WTC11 (cell line): ENCODE measurements at regions not wholly inside any gene's neighbourhood (a gene's known extent, or its start where the extent isn't known, plus 50 kb on each side); places are given as distances from the start of the nearest gene placed in this dataset.

Experiments used
- ATAC-seq: fragments of 200-7000 bp; cut with Tn5 transposase; 2 replicates; pipeline ENCODE4 v1.10.0; 2021; ENCODE audit warnings: mild to moderate bottlenecking, moderate library complexity
- CTCF ChIA-PET: fragments of 300-600 bp; sonication (Branson Sonifier 250); formaldehyde crosslinking; loops from one replicate; lab custom pipeline; 2021; ENCODE audit warnings: antibody characterized with exemption; lab: Charles Lee
- POLR2A ChIA-PET: fragments of 350-600 bp; sonication (Branson Sonifier 250); formaldehyde crosslinking; loops from one replicate; lab custom pipeline; 2021; ENCODE audit warnings: antibody characterized with exemption; lab: Charles Lee
- DNase-seq: peaks from one replicate; pipeline ENCODE4 v3.0.0; 2021; ENCODE audit warnings: low spot score
- H3K27ac Mint-ChIP-seq: 2 replicates; pipeline ENCODE4 v1.8.0; 2021; ENCODE audit warnings: mixed read lengths
- H3K27me3 Mint-ChIP-seq: 2 replicates; pipeline ENCODE4 v1.8.0; 2021; ENCODE audit warnings: low read depth, mild to moderate bottlenecking, moderate library complexity, mixed read lengths
- H3K36me3 Mint-ChIP-seq: 2 replicates; pipeline ENCODE4 v1.8.0; 2021; ENCODE audit warnings: mixed read lengths
- H3K4me1 Mint-ChIP-seq: 2 replicates; pipeline ENCODE4 v1.8.0; 2022; ENCODE audit warnings: mixed read lengths
- H3K4me3 Mint-ChIP-seq: 2 replicates; pipeline ENCODE4 v1.8.0; 2021; ENCODE audit warnings: mild to moderate bottlenecking, moderate library complexity, mixed read lengths
- H3K9me3 Mint-ChIP-seq: 2 replicates; pipeline ENCODE4 v1.8.0; 2021; ENCODE audit warnings: mixed read lengths
- ATF1 ChIP-seq: sonication (generic); formaldehyde crosslinking; IDR thresholded peaks from 2 replicates; pipeline ENCODE4 v1.8.1; 2023; ENCODE audit warnings: mild to moderate bottlenecking, moderate library complexity, missing genetic modification reagents
- JAZF1 ChIP-seq: fragments of 250-450 bp; sonication (Bioruptor Pico); IDR thresholded peaks from 2 replicates; pipeline ENCODE4 v1.9.0; 2021; ENCODE audit warnings: moderate library complexity, mild to moderate bottlenecking, inconsistent platforms
- KAT7 ChIP-seq: sonication (generic); formaldehyde crosslinking; IDR thresholded peaks from 2 replicates; pipeline ENCODE4 v1.8.1; 2023; ENCODE audit warnings: missing genetic modification reagents, mild to moderate bottlenecking, borderline replicate concordance
- NFE2L1 ChIP-seq: sonication (generic); formaldehyde crosslinking; IDR thresholded peaks from 2 replicates; pipeline ENCODE4 v1.8.1; 2023; ENCODE audit warnings: missing genetic modification reagents
- SMAD3 ChIP-seq: sonication (generic); formaldehyde crosslinking; IDR thresholded peaks from 2 replicates; pipeline ENCODE4 v1.8.0; 2022; ENCODE audit warnings: missing genetic modification reagents, mild to moderate bottlenecking, borderline replicate concordance
- SP1 ChIP-seq: sonication (generic); formaldehyde crosslinking; conservative IDR thresholded peaks from 2 replicates; pipeline ENCODE4 v1.8.1; 2022; ENCODE audit warnings: missing genetic modification reagents
- TEAD4 ChIP-seq: sonication (generic); formaldehyde crosslinking; IDR thresholded peaks from 2 replicates; pipeline ENCODE4 v1.8.0; 2022; ENCODE audit warnings: mild to moderate bottlenecking, missing genetic modification reagents
- ZNF121 ChIP-seq: sonication (generic); formaldehyde crosslinking; IDR thresholded peaks from 2 replicates; pipeline ENCODE4 v1.8.0; 2023; ENCODE audit warnings: missing genetic modification reagents
- ZNF138 ChIP-seq: sonication (generic); formaldehyde crosslinking; conservative IDR thresholded peaks from 2 replicates; pipeline ENCODE4 v1.8.1; 2022; ENCODE audit warnings: mild to moderate bottlenecking, moderate library complexity, missing genetic modification reagents
- ZNF219 ChIP-seq: sonication (generic); formaldehyde crosslinking; IDR thresholded peaks from 2 replicates; pipeline ENCODE4 v1.8.0; 2023; ENCODE audit warnings: missing genetic modification reagents, mild to moderate bottlenecking, borderline replicate concordance
- ZNF232 ChIP-seq: sonication (generic); formaldehyde crosslinking; IDR thresholded peaks from 2 replicates; pipeline ENCODE4 v1.8.0; 2022; ENCODE audit warnings: mild to moderate bottlenecking, missing genetic modification reagents
- ZNF396 ChIP-seq: fragments of 250-450 bp; sonication (Bioruptor Pico); IDR thresholded peaks from 2 replicates; pipeline ENCODE4 v1.8.0; 2021; ENCODE audit warnings: mild to moderate bottlenecking, moderate library complexity, borderline replicate concordance
- TF ChIP-seq, protein P1 (sequence below): sonication (generic); formaldehyde crosslinking; IDR thresholded peaks from 2 replicates; pipeline ENCODE4 v1.8.0; 2022; ENCODE audit warnings: mild to moderate bottlenecking, missing genetic modification reagents
- TF ChIP-seq, protein P2 (sequence below): sonication (generic); formaldehyde crosslinking; IDR thresholded peaks from 2 replicates; pipeline ENCODE4 v1.8.0; 2022; ENCODE audit warnings: missing genetic modification reagents
- TF ChIP-seq, protein P3 (sequence below): fragments of 250-450 bp; sonication (Bioruptor Pico); IDR thresholded peaks from 2 replicates; pipeline ENCODE4 v1.9.0; 2021; ENCODE audit warnings: moderate library complexity, mild to moderate bottlenecking, inconsistent platforms, borderline replicate concordance
- TF ChIP-seq, protein P4 (sequence below): sonication (generic); formaldehyde crosslinking; IDR thresholded peaks from 2 replicates; pipeline ENCODE4 v1.8.1; 2023; ENCODE audit warnings: mild to moderate bottlenecking, missing genetic modification reagents
- TF ChIP-seq, protein P5 (sequence below): sonication (generic); formaldehyde crosslinking; IDR thresholded peaks from 2 replicates; pipeline ENCODE4 v1.8.1; 2022; ENCODE audit warnings: missing genetic modification reagents, borderline replicate concordance
- TF ChIP-seq, protein P6 (sequence below): sonication (generic); formaldehyde crosslinking; IDR thresholded peaks from 2 replicates; pipeline ENCODE4 v1.8.1; 2023; ENCODE audit warnings: mild to moderate bottlenecking, missing genetic modification reagents, borderline replicate concordance

DNA sequence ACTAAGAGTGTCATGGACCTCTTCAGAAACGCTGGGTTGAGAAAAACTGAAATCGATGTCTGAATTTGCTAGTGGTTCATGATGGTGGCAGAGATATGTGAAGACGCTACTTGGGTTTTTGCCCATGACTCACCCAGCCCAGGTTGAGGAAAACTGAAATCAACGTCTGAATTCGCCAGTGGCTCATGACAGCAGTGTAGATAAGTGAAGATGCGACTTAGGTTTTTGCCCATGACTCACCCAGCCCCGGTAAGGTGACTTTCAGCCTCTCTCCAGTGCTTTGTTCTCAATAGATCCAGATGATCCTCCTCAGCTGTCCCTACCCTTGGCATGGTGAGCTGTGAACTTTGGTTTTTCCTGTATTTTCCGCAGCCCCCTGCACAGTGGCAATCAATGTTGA lies 105.3 kb upstream of the SIX3 start:
- DNase-seq (no peak), ATAC-seq (no peak)
- Mint-ChIP-seq H3K27me3 (no peaks in the 10 kb centered on the region; the same call in 1 of the 2 replicates), H3K27ac (no peak overlapping the region), H3K9me3 (peaks cover 14% of the 10 kb centered on the region), H3K4me1 (no peaks in the 10 kb centered on the region), H3K36me3 (no peaks in the 10 kb centered on the region; the same call in 1 of the 2 replicates), H3K4me3 (no peak overlapping the region)
- ChIA-PET POLR2A (interaction anchor here (0.6 kb wide), 1 partner anchor 1315 kb away, joined by 4 read pairs; no protein-coding TSS in a partner anchor), CTCF (interaction anchor here (1.3 kb wide), 1 partner anchor 23 kb away, joined by 3 read pairs; no protein-coding TSS in a partner anchor)
- TF ChIP-seq, protein P1, sequence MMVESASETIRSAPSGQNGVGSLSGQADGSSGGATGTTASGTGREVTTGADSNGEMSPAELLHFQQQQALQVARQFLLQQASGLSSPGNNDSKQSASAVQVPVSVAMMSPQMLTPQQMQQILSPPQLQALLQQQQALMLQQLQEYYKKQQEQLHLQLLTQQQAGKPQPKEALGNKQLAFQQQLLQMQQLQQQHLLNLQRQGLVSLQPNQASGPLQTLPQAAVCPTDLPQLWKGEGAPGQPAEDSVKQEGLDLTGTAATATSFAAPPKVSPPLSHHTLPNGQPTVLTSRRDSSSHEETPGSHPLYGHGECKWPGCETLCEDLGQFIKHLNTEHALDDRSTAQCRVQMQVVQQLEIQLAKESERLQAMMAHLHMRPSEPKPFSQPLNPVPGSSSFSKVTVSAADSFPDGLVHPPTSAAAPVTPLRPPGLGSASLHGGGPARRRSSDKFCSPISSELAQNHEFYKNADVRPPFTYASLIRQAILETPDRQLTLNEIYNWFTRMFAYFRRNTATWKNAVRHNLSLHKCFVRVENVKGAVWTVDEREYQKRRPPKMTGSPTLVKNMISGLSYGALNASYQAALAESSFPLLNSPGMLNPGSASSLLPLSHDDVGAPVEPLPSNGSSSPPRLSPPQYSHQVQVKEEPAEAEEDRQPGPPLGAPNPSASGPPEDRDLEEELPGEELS: no peak
- TF ChIP-seq ZNF396 (CRISPR knock-in tag) (no peak), ATF1 (no peak), SP1 (CRISPR knock-in tag) (no peak), ZNF121 (CRISPR knock-in tag) (no peak), ZNF232 (CRISPR knock-in tag) (no peak), TEAD4 (CRISPR knock-in tag) (no peak), ZNF219 (CRISPR knock-in tag) (no peak), NFE2L1 (no peak), JAZF1 (CRISPR knock-in tag) (no peak), ZNF138 (CRISPR knock-in tag) (no peak), SMAD3 (CRISPR knock-in tag) (no peak), KAT7 (CRISPR knock-in tag) (no peak)
- TF ChIP-seq, protein P2, sequence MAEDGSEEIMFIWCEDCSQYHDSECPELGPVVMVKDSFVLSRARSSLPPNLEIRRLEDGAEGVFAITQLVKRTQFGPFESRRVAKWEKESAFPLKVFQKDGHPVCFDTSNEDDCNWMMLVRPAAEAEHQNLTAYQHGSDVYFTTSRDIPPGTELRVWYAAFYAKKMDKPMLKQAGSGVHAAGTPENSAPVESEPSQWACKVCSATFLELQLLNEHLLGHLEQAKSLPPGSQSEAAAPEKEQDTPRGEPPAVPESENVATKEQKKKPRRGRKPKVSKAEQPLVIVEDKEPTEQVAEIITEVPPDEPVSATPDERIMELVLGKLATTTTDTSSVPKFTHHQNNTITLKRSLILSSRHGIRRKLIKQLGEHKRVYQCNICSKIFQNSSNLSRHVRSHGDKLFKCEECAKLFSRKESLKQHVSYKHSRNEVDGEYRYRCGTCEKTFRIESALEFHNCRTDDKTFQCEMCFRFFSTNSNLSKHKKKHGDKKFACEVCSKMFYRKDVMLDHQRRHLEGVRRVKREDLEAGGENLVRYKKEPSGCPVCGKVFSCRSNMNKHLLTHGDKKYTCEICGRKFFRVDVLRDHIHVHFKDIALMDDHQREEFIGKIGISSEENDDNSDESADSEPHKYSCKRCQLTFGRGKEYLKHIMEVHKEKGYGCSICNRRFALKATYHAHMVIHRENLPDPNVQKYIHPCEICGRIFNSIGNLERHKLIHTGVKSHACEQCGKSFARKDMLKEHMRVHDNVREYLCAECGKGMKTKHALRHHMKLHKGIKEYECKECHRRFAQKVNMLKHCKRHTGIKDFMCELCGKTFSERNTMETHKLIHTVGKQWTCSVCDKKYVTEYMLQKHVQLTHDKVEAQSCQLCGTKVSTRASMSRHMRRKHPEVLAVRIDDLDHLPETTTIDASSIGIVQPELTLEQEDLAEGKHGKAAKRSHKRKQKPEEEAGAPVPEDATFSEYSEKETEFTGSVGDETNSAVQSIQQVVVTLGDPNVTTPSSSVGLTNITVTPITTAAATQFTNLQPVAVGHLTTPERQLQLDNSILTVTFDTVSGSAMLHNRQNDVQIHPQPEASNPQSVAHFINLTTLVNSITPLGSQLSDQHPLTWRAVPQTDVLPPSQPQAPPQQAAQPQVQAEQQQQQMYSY (CRISPR knock-in tag): no peak
- TF ChIP-seq, protein P3, sequence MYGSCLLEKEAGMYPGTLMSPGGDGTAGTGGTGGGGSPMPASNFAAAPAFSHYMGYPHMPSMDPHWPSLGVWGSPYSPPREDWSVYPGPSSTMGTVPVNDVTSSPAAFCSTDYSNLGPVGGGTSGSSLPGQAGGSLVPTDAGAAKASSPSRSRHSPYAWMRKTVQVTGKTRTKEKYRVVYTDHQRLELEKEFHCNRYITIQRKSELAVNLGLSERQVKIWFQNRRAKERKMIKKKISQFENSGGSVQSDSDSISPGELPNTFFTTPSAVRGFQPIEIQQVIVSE (CRISPR knock-in tag): no peak
- TF ChIP-seq, protein P4, sequence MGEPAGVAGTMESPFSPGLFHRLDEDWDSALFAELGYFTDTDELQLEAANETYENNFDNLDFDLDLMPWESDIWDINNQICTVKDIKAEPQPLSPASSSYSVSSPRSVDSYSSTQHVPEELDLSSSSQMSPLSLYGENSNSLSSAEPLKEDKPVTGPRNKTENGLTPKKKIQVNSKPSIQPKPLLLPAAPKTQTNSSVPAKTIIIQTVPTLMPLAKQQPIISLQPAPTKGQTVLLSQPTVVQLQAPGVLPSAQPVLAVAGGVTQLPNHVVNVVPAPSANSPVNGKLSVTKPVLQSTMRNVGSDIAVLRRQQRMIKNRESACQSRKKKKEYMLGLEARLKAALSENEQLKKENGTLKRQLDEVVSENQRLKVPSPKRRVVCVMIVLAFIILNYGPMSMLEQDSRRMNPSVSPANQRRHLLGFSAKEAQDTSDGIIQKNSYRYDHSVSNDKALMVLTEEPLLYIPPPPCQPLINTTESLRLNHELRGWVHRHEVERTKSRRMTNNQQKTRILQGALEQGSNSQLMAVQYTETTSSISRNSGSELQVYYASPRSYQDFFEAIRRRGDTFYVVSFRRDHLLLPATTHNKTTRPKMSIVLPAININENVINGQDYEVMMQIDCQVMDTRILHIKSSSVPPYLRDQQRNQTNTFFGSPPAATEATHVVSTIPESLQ (CRISPR knock-in tag): no peak
- TF ChIP-seq, protein P5, sequence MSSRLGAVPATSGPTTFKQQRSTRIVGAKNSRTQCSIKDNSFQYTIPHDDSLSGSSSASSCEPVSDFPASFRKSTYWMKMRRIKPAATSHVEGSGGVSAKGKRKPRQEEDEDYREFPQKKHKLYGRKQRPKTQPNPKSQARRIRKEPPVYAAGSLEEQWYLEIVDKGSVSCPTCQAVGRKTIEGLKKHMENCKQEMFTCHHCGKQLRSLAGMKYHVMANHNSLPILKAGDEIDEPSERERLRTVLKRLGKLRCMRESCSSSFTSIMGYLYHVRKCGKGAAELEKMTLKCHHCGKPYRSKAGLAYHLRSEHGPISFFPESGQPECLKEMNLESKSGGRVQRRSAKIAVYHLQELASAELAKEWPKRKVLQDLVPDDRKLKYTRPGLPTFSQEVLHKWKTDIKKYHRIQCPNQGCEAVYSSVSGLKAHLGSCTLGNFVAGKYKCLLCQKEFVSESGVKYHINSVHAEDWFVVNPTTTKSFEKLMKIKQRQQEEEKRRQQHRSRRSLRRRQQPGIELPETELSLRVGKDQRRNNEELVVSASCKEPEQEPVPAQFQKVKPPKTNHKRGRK (CRISPR knock-in tag): no peak
- TF ChIP-seq, protein P6, sequence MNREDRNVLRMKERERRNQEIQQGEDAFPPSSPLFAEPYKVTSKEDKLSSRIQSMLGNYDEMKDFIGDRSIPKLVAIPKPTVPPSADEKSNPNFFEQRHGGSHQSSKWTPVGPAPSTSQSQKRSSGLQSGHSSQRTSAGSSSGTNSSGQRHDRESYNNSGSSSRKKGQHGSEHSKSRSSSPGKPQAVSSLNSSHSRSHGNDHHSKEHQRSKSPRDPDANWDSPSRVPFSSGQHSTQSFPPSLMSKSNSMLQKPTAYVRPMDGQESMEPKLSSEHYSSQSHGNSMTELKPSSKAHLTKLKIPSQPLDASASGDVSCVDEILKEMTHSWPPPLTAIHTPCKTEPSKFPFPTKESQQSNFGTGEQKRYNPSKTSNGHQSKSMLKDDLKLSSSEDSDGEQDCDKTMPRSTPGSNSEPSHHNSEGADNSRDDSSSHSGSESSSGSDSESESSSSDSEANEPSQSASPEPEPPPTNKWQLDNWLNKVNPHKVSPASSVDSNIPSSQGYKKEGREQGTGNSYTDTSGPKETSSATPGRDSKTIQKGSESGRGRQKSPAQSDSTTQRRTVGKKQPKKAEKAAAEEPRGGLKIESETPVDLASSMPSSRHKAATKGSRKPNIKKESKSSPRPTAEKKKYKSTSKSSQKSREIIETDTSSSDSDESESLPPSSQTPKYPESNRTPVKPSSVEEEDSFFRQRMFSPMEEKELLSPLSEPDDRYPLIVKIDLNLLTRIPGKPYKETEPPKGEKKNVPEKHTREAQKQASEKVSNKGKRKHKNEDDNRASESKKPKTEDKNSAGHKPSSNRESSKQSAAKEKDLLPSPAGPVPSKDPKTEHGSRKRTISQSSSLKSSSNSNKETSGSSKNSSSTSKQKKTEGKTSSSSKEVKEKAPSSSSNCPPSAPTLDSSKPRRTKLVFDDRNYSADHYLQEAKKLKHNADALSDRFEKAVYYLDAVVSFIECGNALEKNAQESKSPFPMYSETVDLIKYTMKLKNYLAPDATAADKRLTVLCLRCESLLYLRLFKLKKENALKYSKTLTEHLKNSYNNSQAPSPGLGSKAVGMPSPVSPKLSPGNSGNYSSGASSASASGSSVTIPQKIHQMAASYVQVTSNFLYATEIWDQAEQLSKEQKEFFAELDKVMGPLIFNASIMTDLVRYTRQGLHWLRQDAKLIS: no peak
